ENCODE measurements at regions not wholly inside any gene's neighbourhood (a gene's known extent, or its start where the extent isn't known, plus 50 kb on each side); places are given as distances from the start of the nearest gene placed in this dataset.
"Not testable (repeated sequence)": the region's sequence is repeated elsewhere in the genome, so short reads cannot be mapped to it uniquely, and the experiment has no call there.

DNA sequence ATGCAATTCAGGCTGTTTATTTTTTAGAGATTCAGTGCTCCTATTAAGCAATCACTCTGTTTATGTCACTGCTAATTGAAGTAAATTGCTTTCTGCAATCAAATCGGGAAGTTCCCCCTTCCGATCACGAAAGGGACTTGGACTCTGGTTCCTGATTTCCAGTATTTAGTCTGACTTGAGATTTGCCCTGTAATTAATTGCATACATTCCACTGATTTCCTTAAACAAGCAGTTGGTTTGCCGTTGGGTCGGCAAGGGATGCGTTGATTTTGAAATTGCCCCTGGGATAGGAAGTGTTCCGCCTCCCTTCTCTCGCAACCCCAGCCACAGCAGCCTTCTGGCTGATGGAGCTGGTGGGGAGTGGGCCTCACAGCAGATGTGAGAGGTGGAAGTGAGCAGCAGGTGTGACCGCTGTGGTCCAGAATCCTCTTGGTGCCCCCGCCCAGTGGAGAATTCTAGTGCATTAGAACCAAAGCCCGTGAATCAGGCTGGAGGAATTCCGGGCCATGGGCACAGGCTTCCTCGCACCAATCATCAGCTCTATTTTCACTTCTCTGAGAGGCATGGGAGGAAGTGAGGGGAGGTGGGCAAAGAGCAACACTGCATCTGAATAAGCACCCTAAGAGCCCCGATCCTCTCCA lies 102.5 kb downstream of the SPRY4 start:
- DNase-seq = no peak

DNA sequence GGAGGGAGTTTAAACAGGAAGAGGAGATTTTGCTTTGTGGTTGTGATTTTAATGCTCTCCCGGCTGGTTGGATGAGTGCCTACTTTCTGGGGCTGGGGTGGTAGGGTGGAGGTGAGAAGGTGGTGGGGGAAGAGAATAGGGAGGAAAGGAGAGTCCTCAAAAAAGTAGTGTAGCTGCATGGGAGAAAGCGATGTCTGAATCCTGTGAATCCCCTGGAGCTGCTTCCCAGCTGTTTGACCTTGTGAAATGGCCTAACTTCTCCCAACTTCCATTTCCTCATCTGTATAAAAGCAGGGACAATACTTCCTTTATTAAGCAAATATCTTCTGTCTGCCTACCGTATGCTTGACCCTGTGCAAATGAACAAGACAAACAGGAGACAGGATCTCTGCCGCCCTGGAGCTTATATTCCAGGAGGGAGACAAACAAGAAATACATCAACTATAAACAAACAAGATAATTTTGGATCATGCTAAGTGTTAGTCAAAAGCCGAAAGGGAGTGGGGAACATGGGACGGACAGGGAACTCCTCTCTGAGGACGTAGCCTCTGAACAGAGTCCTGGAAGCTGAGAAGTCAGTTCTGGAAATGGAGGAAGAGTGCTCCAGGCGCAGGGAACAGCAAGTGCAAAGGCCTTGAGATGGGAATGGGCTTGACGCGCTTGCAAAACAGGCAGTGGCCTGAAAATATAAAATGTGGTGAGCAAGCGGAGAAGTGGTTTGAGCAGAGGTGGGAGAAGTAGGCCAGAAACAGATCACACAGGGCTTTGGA lies 103.5 kb downstream of the SPRY4 start:
- peak in 2 of 3 donors; percentile 17 to 65 for DNase-seq

DNA sequence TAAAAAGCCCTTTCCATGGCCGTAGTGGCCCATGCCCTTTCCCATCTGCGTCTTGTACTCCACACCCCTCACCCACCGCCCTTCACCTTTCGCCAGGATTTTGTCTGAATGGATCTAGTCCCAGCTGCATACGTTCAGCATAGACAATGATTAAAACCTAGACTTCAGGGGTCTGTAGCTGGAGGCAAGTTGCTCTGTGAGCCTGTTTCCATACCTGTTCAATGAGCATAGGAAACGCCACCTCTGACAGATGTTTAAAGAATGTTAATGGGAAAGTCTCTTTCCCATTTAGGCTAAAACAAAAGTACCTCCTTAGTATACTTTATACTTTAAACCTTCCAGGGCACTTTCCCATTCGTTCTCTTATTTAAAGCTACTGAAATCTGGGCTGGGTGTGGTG lies 105.7 kb downstream of the SPRY4 start:
- DNase-seq = no peak

DNA sequence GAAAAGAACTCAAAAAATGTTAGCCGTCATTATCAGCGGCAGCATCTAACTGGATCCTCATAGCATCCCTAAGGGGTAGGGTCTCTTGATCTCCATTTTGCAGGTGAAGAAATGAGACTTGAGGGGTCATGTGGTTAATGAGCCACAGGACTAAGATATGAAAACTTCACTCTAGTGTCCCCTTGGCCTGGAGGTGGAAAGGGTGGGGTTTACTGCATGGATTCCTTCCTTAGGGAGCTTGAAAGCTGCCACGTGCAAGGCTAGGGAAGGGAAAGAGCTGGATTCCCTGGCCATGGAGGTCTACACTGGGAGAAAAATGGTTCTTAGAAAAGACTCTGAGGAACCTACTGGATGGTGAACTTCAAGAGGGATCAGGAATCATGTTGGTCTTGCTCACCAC lies 107.9 kb downstream of the SPRY4 start:
- DNase-seq = peak in 2 of 3 donors; percentile 14 to 59

DNA sequence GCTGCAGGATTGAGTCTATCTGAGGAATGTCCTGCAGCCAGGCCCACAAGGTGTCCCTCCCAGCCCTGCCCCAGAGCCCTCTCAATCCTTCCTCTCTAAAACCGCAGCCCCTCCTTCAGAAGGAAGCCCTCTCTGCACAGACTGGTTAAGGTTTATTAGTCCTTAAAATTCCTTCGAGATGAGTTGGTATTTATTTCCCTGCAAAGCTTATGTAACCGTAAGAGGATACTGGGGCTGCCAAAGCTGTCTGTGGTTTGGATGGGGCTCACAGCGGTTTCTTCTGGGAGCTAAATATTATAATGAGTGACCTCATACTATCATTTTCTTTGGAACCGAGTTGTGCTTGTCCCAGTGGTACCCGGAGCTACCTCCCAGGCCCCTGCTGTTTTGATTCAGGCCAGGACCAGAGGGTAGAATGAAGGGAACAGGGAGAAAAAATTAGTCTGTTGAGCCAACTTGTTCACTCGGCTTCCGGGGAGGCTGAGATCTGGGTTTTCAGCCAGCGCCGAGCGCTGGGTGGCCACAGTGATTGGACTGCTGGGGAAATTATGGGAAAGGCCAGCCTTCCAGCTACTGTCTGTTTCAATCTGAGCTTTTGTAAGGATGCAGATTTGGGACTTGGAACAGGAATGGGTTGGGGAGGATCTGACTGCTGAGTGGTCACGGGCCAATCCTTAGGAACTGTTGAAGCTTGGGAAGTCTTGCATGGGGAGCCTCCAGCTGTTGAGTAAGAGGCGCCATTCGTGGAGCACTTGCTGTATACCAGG lies 107.5 kb downstream of the NDFIP1 start:
- peak; percentile 82 to 94 (median 94) for DNase-seq

DNA sequence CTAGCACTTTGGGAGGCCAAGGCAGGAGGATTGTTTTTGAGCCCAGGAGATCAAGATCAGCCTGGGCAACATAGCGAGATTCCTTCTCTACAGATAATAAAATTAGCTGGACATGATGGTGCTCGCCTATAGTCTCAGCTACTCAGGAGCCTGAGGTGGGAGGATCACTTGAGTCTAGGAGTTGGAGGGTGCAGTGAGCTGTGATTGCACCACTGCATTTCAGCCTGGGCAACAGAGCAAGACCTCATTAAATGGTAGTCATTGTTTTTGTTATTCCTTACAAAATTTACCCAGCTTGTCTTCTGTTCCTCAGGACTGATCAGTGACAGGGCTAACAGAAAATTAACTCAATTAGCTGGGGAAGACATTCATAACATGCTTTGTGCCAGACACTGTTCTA lies 104.5 kb downstream of the NDFIP1 start:
- no peak for DNase-seq

DNA sequence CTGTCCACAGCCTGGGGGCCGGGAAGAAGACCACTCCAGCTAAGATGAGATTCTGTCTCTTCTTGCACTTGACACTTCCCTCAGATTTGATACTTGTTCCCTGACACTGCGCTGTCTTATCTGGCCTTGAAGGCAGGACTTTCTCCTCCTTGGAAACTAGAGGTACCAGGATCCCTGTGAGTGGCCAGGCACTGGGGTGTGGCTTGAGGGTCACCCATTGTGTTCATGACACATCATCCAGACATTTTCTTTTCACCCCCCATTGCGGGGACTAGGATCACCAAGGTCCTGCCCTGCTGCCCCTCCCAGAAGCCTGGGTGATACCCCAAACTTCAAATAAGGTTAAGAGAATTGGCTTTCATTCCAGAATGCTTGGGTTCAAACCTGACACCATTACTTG lies 103.3 kb downstream of the NDFIP1 start:
- DNase-seq = no peak

DNA sequence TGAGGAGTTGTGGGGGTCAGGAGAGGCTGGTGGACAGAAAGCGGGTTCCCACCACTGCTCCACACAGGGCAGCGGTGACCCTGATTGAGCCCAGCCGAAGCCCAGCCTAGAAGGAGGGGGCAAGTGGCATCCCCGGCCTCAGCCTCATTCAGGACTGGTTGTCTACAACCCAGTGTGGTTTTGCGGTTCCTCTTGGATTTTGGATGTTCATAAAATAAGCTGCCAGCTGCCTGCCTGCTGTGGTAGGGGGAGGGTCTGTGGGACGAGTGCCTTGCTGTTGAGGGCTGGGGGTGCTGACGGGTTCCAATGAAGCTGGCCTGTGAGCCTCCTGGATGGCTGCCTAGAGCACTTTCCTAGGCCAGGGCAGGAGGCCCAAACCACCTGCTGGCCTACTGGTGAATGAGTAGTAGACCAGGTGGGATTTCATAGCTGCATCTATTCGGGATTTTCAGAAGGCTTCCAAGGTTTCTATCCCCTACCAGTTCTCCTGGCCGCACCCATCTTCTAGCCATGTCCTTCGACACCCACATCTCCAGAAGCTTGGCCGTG lies 102.4 kb downstream of the NDFIP1 start:
- no peak for DNase-seq

DNA sequence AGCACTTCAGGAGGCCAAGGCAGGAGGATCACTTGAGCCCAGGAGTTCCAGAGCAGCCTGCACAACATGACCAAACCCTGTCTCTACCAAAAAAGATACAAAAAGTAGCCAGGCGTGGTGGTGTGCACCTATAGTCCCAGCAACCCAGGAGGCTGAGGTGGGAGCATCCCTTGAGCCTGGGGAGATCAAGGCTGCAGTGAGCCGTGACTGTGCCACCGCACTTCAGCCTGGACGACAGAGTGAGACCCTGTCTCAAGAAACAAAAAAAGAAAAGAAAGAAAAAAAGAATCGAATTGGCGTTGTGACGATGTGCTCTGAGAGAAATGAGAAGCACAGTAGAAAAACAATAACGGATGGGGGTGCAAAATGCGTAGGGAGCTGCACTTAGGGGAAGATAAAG lies 101.4 kb downstream of the NDFIP1 start:
- DNase-seq = no peak

DNA sequence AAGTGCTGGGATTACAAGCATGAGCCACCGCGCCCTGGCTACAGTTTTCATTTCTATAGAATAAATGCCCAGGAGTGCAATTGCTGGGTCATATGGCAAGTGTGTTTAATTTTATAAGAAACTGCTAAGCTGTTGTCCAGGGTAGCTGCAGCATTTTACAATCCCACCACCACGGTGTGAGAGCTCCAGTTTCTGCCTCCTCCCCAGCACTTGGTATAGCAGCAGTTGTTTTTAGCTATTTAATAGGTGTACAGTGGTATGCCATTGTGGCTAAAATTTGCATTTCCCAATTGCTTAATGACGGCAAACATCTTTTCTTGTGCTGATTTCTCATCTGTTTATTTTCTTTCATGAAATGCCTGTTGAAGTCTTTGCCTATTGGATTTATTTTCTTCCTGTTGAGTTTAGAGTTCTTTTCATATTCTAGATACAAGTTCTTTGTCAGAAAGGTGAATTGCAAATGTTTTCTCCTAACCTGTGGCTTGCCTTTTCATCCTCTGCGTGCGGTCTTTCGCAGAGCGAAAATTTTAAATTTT lies 100.3 kb downstream of the NDFIP1 start:
- DNase-seq = no peak

DNA sequence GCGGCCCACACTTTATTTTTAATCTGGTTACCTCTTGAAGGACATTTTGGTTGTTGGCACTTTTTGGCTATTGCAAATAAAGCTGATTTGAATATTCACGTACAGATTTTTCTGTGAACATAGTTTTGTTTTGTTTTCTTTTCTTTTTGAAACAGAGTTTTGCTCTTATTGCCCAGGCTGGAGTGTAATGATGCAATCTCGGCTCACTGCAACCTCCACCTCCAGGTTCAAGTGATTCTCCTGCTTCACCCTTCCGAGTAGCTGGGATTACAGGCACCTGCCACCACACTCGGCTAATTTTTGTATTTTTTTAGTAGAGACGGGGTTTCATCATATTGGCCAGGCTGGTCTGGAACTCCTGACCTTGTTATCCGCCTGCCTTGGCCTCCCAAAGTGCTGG lies 99.7 kb downstream of the NDFIP1 start:
- DNase-seq = not testable (repeated sequence)

DNA sequence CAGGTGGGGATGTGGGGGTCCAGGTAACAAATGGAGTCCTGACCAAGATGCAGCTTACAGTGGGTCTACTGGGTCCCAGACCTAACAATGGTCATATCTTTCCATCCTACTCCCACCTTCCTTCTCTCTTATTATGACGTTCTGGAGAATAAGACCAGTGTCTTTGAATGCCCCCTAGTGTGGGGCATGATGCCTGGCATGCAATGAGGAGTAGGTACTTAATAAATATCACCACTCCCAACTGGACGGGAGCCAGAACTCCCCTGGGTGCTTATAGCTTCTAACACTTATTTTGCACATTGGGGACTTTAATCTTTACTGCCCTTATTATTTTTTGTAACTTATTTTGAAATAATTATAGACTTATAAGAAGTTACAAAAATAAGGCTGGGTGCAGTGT lies 98.2 kb downstream of the NDFIP1 start:
- no peak for DNase-seq

DNA sequence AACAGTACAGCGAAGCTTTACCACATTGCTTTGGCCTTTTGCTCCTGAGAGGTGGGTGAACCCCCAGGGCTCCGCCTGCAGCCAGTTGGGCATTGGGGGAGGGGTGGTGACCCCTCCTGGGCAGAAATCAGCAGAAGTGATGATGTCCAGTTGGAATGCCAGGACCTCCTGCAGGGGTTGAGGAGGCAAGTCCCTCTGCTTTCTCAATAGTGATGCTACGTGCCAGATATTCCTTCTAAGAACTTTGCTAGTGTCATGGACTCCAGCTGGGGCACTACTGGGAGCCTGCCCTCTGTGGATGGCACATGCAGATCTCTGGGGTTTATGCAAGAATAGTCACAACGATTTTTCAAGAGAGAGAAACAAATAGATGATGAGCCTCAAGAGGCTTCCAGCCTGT lies 95.6 kb downstream of the NDFIP1 start:
- no peak for DNase-seq

Measured in muscle of back (tissue), 3 donors.